BLaER1 (cell line): ENCODE measurements at regions not wholly inside any gene's neighbourhood (a gene's known extent, or its start where the extent isn't known, plus 50 kb on each side); places are given as distances from the start of the nearest gene placed in this dataset.

Experiments
- H3K27ac ChIP-seq: shearing (Covaris generic); formaldehyde crosslinking; 2 replicates; pipeline ENCODE4 v1.8.1; 2022
- H3K27me3 ChIP-seq: shearing (Covaris generic); formaldehyde crosslinking; 2 replicates; pipeline ENCODE4 v1.8.1; 2022
- H3K36me3 ChIP-seq: shearing (Covaris generic); formaldehyde crosslinking; 2 replicates; pipeline ENCODE4 v1.8.1; 2022
- H3K4me1 ChIP-seq: shearing (Covaris generic); formaldehyde crosslinking; 2 replicates; pipeline ENCODE4 v1.8.1; 2022
- H3K4me2 ChIP-seq: shearing (Covaris generic); formaldehyde crosslinking; 2 replicates; pipeline ENCODE4 v1.8.1; 2022
- H3K4me3 ChIP-seq: shearing (Covaris generic); formaldehyde crosslinking; 2 replicates; pipeline ENCODE4 v1.8.1; 2022
- H3K9ac ChIP-seq: shearing (Covaris generic); formaldehyde crosslinking; 2 replicates; pipeline ENCODE4 v1.8.1; 2022
- H3K9me3 ChIP-seq: shearing (Covaris generic); formaldehyde crosslinking; 2 replicates; pipeline ENCODE4 v1.8.1; 2022
- H4K20me1 ChIP-seq: shearing (Covaris generic); formaldehyde crosslinking; 2 replicates; pipeline ENCODE4 v1.8.1; 2022
- Cebpa-rat ChIP-seq: shearing (Covaris generic); IDR thresholded peaks from 2 replicates; pipeline ENCODE4 v1.8.1; 2022

DNA sequence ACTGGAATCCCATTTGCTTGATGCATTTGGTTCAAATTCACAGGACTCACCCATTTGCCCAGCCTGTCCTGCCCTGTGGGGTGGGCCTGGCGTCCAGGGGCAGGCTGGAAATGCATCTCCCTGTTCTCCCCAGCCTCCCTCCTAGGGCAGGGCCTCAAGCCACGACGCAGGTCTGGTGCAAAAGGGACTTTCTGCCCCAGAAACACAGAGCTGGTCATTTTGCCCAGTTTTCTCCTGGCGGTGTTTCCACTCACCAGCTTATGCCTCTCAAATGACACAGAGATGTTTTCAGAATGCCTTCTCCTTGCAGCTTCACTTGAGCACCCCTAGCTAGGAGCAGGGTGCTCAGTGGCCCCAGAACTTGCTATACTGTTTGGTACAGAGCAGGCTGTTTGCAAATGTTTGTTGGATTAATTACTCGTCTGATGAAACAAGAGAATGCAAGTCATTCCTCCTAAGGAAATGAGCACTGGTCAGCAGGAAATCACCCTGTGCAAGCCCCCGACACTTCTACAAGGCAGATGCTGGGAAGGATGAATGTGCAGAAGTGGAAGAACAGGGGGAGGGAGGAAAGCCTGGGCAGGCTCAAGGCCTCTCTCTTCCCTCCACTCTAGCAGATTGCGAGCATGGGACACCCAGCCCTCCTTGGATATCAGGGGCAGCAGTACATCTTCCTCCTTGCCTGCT is 164.3 kb upstream of the APCDD1 start:
- no peak overlapping the region for H3K4me2 ChIP-seq
- TF ChIP-seq Cebpa-rat, result no peak

DNA sequence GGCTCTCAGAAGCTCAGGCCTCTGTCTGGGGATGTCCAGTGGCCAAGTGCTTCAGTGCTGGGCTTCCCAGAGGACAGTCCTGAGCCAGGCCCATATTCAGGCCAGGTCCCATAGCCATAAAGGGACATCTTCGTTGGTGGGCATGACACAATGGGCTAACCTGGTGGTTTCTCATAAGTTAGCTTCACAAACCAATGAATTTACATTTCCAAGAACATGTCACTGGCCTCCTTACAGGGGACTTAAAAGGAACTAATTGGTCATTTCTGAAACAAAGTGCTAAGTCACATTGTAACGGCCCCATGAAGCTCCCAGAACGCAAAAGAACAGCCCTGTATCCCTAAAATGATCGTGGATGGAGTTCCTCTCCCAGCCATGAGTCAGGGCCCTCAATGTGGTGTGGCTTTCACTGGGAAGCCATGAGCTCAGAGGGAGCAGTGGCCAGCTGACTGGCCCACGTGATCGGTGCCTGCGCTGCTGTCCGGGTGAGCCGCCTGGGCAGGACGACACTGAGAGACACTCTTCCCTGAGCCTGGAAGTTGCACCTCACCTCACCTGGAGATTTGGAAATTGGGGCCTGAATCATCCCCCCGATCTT is 163.7 kb upstream of the APCDD1 start:
- H3K4me2 ChIP-seq, result no peak overlapping the region
- H3K36me3 ChIP-seq, result no peaks in the 10 kb centered on the region
- H3K27ac ChIP-seq, result no peak overlapping the region
- TF ChIP-seq Cebpa-rat, result no peak
- H4K20me1 ChIP-seq, result no peaks in the 10 kb centered on the region
- no peak overlapping the region for H3K9ac ChIP-seq
- peaks cover 30% of the 10 kb centered on the region for H3K9me3 ChIP-seq
- H3K27me3 ChIP-seq, result no peaks in the 10 kb centered on the region
- no peak overlapping the region for H3K4me3 ChIP-seq
- H3K4me1 ChIP-seq, result peaks cover 50% of the 10 kb centered on the region

More for the DNA sequence above, 164.3 kb upstream of the APCDD1 start:
- Histone ChIP-seq H3K4me1 (peaks cover 52% of the 10 kb centered on the region), H4K20me1 (no peaks in the 10 kb centered on the region), H3K4me3 (no peak overlapping the region), H3K27me3 (no peaks in the 10 kb centered on the region), H3K27ac (no peak overlapping the region), H3K9me3 (peaks cover 30% of the 10 kb centered on the region), H3K9ac (no peak overlapping the region), H3K36me3 (no peaks in the 10 kb centered on the region)

DNA sequence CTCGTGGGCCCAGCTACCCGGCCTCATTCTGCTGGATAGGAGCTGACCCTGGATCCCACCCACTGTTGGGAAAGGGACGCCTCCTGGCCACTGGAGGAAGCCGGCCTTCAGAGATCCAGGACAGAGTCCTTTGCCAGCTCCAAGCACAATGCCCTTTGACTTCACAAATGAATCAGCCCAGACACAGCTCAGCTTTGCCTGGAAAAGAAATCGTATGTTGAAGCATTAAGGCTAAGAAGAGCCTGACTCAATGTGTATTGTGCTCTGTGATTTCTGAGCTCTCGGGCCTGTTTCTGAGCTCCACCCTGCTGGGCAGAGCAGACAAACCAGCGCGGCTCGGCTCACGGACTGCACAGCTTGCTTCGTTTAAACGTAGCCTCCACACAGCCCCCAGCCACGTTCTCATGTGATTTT is 162.9 kb upstream of the APCDD1 start:
- Histone ChIP-seq H3K4me2 (no peak overlapping the region), H3K4me1 (peaks cover 50% of the 10 kb centered on the region)
- no peak for TF ChIP-seq Cebpa-rat

DNA sequence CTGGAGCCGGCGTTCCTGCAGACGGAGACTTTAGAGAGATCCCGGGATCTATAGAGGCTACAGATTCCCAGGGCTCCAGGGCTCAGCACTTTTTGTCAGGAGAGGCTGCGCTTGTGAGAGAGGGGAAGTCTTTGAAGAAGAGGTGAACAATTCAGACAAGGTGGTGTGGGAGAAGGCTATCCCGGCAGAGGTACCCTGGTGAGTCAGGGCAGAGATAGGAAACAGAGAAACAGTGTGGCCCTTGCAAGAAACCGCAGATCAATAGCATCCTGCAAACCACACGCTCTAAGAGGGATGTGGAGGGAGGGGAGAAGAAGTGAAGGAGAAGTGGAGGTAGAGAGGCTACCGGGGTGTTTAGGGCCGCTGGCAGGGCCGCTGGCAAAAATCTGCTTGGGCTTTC is 160.5 kb upstream of the APCDD1 start:
- Histone ChIP-seq H3K9me3 (peaks cover 13% of the 10 kb centered on the region), H3K4me2 (peak overlapping the region; percentile 36), H3K36me3 (no peaks in the 10 kb centered on the region), H3K27ac (no peak overlapping the region), H4K20me1 (no peaks in the 10 kb centered on the region), H3K27me3 (no peaks in the 10 kb centered on the region), H3K4me1 (peaks cover 61% of the 10 kb centered on the region), H3K9ac (no peak overlapping the region), H3K4me3 (no peak overlapping the region)
- no peak for TF ChIP-seq Cebpa-rat

More for the DNA sequence above, 162.9 kb upstream of the APCDD1 start:
- Histone ChIP-seq H3K9ac (no peak overlapping the region), H3K9me3 (peaks cover 30% of the 10 kb centered on the region), H3K4me3 (no peak overlapping the region), H3K27me3 (no peaks in the 10 kb centered on the region), H3K36me3 (no peaks in the 10 kb centered on the region), H3K27ac (no peak overlapping the region), H4K20me1 (no peaks in the 10 kb centered on the region)

DNA sequence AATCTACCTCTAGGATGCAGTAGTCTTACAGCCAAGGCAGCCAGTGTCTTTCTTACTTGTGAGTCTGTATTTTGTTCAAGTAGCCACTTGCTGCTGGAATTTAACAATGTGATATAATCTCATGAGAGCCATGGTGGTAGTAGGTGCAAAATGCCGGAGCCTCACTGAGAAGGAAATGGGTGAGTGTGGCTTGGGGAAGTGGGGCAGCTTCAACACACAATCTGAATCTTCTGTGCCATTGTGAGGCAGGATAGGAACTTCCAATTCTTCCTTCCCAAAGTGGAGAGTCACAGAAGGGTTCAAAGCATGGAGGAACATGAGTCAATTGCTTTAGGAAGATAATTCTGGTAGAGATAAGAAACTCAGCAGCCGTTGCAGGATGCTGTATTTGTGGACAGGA is 158.7 kb upstream of the APCDD1 start:
- Histone ChIP-seq H3K27me3 (no peaks in the 10 kb centered on the region), H4K20me1 (no peaks in the 10 kb centered on the region), H3K4me3 (no peak overlapping the region), H3K36me3 (no peaks in the 10 kb centered on the region), H3K9me3 (no peaks in the 10 kb centered on the region), H3K4me1 (peaks cover 74% of the 10 kb centered on the region), H3K9ac (no peak overlapping the region), H3K4me2 (0 out of 2 replicates have a peak overlapping the region, but pooled peaks have one; percentile 80), H3K27ac (no peak overlapping the region)
- no peak for TF ChIP-seq Cebpa-rat

DNA sequence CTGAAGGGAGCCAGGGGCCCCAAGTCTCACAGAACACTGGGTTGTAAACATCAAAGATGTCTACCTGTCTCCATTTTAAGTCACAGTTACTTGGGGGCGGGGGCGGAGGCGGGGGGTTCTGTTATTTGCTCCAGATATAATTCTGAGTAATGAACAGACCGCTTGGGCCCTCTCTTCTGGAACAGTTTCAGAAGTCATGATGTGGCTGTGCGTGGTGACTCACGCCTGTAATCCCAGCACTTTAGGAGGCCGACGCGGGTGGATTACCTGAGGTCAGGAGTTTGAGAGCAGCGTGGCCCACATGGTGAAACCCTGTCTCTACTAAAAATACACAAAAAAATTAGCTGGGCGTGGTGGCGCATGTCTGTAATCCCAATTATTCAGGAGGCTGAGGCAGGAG is 157.9 kb upstream of the APCDD1 start:
- peak overlapping the region; percentile 80 for H3K4me2 ChIP-seq
- no peak overlapping the region for H3K9ac ChIP-seq
- peaks cover 81% of the 10 kb centered on the region for H3K4me1 ChIP-seq
- no peaks in the 10 kb centered on the region for H3K9me3 ChIP-seq
- H4K20me1 ChIP-seq, result no peaks in the 10 kb centered on the region
- no peaks in the 10 kb centered on the region for H3K36me3 ChIP-seq
- TF ChIP-seq Cebpa-rat, result no peak
- no peak overlapping the region for H3K4me3 ChIP-seq
- no peak overlapping the region for H3K27ac ChIP-seq
- H3K27me3 ChIP-seq, result no peaks in the 10 kb centered on the region

DNA sequence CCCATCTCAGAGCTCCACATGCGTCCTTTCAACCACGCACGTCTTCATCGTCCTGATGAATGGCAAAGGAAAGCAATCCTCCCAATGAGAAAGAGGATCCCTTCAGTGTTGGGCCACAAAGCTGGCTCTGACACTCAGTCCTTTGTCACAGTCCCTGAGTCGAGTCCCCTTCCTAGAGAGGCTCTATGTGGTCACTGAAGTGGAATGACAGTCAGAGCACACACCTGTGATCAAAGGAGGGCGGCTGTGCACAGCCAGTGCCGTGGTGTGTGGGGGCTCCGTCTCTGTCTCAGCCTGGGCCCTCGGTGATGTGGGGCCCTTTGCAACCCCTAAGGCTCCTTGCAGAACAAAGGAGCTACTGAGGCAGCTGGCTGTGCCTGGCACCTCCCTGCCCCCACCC is 157.3 kb upstream of the APCDD1 start:
- H3K36me3 ChIP-seq, result no peaks in the 10 kb centered on the region
- H3K4me3 ChIP-seq, result no peak overlapping the region
- H3K9ac ChIP-seq, result peak overlapping the region; percentile 51; the same call in 1 of the 2 replicates
- H3K27me3 ChIP-seq, result no peaks in the 10 kb centered on the region
- H3K4me1 ChIP-seq, result peaks cover 87% of the 10 kb centered on the region
- no peaks in the 10 kb centered on the region for H3K9me3 ChIP-seq
- H3K27ac ChIP-seq, result peak overlapping the region; percentile 68
- no peak for TF ChIP-seq Cebpa-rat
- no peaks in the 10 kb centered on the region for H4K20me1 ChIP-seq
- H3K4me2 ChIP-seq, result peak overlapping the region; percentile 80

DNA sequence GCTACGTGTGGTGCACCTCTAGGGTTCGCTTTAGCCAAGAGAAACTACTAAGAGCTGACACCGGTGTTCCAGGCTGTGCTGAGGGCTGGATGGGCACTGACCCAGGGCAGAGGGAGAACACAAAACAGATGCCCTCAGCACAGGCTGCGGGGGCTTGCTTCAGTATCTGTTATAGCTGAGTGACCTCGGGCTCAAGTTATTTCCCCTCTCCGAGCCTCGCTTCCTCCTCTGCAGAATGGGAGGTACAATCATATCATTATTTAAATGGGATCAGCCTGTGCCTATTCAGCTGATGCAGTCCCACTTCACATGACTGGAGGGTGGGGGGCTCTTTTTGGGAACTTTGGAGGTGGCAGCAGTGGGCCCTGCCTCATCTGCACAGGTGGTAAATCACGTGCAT is 156.1 kb upstream of the APCDD1 start:
- Histone ChIP-seq H3K9me3 (no peaks in the 10 kb centered on the region), H3K4me2 (peak overlapping the region; percentile 80), H3K4me1 (peaks cover 81% of the 10 kb centered on the region), H3K9ac (peak overlapping the region; percentile 51; the same call in 1 of the 2 replicates), H4K20me1 (no peaks in the 10 kb centered on the region), H3K27ac (peak overlapping the region; percentile 68), H3K27me3 (no peaks in the 10 kb centered on the region), H3K4me3 (peak overlapping the region; percentile 4; the same call in 1 of the 2 replicates), H3K36me3 (no peaks in the 10 kb centered on the region)
- no peak for TF ChIP-seq Cebpa-rat

DNA sequence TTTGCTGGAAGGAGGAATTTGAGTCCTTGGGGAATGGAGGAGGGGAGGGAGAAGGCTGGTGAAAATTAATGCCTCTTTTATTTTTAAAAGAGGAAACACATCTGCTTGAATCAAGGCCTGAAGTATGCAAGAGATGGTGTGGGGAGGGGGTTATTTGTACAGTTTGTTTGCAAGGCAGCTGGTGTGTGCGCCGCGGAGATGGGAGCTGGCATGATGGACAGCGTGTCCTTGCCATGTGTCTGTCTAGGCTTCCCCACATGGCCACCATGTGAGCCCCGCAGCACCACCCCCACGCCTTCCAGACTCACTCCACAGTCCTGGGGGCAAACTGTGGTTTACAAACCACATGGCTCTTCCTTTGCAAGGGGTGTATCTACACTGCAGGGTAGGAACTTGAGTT is 154.8 kb upstream of the APCDD1 start:
- Histone ChIP-seq H3K27me3 (no peaks in the 10 kb centered on the region), H3K9me3 (no peaks in the 10 kb centered on the region), H3K4me1 (peaks cover 75% of the 10 kb centered on the region), H3K4me2 (peak overlapping the region; percentile 80), H4K20me1 (no peaks in the 10 kb centered on the region), H3K4me3 (no peak overlapping the region), H3K9ac (no peak overlapping the region), H3K36me3 (no peaks in the 10 kb centered on the region), H3K27ac (peak overlapping the region; percentile 62)
- no peak for TF ChIP-seq Cebpa-rat

DNA sequence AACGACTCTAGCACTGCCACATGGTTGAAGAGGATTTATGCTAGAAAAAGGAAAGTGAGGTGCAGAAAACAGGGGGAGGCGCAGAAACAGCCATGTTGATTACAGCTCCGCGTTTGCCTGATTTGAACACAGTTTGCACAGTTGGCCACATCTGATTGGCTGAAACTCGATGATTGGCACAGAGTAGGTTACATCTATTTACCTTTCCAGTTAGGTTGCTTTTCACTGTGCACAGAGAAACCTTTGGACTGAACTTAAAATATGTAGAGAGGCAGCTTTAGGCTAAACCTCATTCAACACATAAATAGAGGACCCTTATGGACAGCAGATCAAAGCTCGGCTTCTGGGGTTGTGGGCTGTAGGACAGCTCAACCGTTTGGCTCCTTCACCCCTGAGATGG is 153.7 kb upstream of the APCDD1 start:
- Histone ChIP-seq H3K27me3 (no peaks in the 10 kb centered on the region), H3K27ac (no peak overlapping the region), H3K4me1 (peaks cover 73% of the 10 kb centered on the region), H3K36me3 (no peaks in the 10 kb centered on the region), H3K4me3 (no peak overlapping the region), H3K9ac (no peak overlapping the region), H4K20me1 (no peaks in the 10 kb centered on the region), H3K9me3 (no peaks in the 10 kb centered on the region), H3K4me2 (peak overlapping the region; percentile 80)
- TF ChIP-seq Cebpa-rat, result no peak
